GM20000 (cell line): ENCODE measurements at regions not wholly inside any gene's neighbourhood (a gene's known extent, or its start where the extent isn't known, plus 50 kb on each side); places are given as distances from the start of the nearest gene placed in this dataset.

Experiments used
- DNase-seq: peaks from one replicate; pipeline ENCODE4 v3.0.0; 2012; ENCODE audit warnings: low spot score
- TF ChIP-seq, protein P1 (sequence below): IDR thresholded peaks from 2 replicates; pipeline ENCODE4 v1.5.1; 2012; ENCODE audit warnings: mild to moderate bottlenecking, control low read depth; ENCODE audit errors: extremely low read depth, missing control alignments

GRCh38 chr9:78892769-78893168, 595.8 kb downstream of the PSAT1 start:
- DNase-seq, result no peak
- TF ChIP-seq, protein P1, sequence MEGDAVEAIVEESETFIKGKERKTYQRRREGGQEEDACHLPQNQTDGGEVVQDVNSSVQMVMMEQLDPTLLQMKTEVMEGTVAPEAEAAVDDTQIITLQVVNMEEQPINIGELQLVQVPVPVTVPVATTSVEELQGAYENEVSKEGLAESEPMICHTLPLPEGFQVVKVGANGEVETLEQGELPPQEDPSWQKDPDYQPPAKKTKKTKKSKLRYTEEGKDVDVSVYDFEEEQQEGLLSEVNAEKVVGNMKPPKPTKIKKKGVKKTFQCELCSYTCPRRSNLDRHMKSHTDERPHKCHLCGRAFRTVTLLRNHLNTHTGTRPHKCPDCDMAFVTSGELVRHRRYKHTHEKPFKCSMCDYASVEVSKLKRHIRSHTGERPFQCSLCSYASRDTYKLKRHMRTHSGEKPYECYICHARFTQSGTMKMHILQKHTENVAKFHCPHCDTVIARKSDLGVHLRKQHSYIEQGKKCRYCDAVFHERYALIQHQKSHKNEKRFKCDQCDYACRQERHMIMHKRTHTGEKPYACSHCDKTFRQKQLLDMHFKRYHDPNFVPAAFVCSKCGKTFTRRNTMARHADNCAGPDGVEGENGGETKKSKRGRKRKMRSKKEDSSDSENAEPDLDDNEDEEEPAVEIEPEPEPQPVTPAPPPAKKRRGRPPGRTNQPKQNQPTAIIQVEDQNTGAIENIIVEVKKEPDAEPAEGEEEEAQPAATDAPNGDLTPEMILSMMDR, result no peak

DNA sequence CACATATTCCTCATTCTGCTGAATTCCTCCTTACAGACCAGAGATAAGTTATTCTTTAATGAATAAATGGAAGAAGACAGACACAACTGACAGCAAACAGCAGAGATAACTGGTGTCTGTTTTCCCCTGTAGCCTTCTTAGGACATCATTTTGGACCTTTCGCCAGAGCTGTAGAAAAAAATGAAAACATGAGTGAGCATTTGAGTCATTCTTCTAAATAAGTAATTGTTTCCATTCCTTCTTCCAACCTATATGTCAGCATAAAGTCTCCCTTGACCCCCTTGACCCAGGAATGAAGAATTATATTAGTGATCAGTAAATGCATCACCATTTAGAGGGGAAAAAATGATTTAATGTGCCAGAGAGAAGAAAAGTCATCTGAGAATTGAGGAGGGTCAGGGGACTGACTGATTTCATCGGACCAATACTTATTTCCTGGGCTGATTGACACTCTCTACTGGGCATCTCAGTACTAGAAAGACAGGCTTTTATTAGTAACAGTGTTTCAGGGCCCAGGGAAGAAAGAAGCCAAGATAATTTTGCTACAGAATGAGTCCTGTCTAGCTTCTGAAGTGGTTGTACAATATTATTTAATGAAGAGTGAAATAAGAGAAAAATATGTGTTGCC, 597.0 kb downstream of the PSAT1 start:
- DNase-seq, result no peak
- TF ChIP-seq, protein P1, result no peak

DNA sequence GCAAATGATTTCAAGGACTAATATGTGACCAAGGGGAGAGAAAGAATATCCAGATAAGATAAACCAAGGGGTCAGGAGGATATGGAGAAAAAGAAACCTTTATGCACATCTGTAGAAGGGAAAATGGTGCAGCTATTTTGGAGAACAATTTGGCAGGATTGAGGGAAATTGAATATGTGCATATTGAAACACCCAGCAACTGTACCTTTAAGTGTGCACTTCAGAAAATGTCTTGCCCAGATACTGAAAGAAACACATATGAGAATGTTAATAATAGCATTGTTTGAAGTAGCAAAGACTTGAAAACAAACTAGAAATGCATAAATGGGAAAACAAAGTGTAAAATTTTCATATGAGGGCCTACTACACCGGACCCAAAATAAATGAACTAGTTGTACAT, 599.6 kb downstream of the PSAT1 start:
- TF ChIP-seq, protein P1, result no peak
- DNase-seq, result no peak

DNA sequence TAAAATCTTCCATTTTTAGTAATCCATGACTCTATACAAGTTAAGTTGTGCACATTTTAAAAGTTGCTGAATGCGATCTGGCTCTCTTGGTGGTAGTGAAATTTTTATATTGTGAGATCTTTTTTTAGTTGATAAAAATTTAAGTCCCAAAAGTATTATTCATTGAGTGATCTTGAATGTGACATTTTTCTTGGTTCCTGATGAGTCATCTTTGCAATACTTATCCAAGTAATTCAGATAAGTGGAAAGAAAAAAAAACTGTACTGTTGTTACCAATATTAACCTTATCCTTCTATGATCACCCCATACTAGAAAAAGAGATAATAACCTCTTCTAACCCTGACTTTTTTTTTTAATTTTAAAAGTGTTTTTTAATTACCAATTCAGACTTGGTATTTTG, 601.3 kb downstream of the PSAT1 start:
- DNase-seq, result no peak
- TF ChIP-seq, protein P1, result no peak

- TF ChIP-seq, protein P1, result no peak
- DNase-seq, result no peak
Measured at GRCh38 chr9:78899006-78899405, 602.1 kb downstream of the PSAT1 start.

GRCh38 chr9:78900500-78900899, 603.6 kb downstream of the PSAT1 start:
- TF ChIP-seq, protein P1, result no peak
- no peak for DNase-seq

DNA sequence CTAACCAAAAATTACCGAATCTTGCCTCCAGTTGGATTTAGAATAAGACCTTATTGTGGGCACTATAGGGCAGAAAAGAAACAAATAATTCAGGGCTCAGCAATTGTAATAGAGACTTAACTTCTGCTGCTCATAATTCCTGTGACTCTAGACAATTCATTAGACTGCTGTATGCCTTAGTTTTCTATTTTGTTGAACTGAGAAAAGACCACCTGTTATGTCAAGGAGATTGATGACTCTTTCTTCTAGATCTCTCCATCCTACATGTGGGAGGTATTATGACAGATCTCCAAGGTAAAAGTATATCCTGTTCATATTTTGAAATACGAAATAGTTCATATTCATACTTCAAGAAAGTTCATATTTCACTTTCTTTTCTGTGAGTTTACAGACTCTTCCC, 605.1 kb downstream of the PSAT1 start:
- TF ChIP-seq, protein P1, result no peak

More for the DNA sequence above, 605.1 kb downstream of the PSAT1 start:
- no peak for DNase-seq
